GM12864 (cell line): ENCODE measurements at regions not wholly inside any gene's neighbourhood (a gene's known extent, or its start where the extent isn't known, plus 50 kb on each side); places are given as distances from the start of the nearest gene placed in this dataset.

Experiments
- DNase-seq: peaks from one replicate; pipeline ENCODE4 v3.0.0-alpha.2; 2011; ENCODE audit warnings: low read depth
- H3K4me3 ChIP-seq: 2 replicates; pipeline ENCODE4 v1.5.1; 2011; ENCODE audit warnings: mild to moderate bottlenecking, low read depth, low read length, control low read depth
- TF ChIP-seq, protein P1 (sequence below): IDR thresholded peaks from 2 replicates; pipeline ENCODE4 v1.5.1; 2011; ENCODE audit warnings: low read depth, mild to moderate bottlenecking, moderate library complexity, low read length, control low read depth, inconsistent platforms; ENCODE audit errors: missing control alignments

DNA sequence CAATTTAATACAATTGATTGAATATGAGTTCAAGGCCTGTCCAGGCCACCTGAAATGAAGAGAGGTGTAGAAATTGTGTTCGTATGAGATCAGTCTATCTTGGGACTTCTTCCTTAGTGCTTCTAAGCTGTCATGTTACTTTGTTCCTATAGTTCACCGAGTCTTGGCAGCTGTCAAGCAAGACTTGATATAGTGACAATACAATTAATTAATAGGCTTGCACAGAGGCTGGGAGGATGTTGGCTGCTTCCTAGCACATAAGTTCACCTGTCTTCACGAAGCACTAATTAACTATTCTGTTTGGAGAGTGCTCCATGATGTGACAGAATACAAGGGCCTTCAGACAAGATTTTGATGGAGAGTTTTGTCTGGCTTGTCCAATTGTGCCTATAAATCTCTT is 103.7 kb upstream of the CD96 start:
- DNase-seq: no peak
- TF ChIP-seq, protein P1, sequence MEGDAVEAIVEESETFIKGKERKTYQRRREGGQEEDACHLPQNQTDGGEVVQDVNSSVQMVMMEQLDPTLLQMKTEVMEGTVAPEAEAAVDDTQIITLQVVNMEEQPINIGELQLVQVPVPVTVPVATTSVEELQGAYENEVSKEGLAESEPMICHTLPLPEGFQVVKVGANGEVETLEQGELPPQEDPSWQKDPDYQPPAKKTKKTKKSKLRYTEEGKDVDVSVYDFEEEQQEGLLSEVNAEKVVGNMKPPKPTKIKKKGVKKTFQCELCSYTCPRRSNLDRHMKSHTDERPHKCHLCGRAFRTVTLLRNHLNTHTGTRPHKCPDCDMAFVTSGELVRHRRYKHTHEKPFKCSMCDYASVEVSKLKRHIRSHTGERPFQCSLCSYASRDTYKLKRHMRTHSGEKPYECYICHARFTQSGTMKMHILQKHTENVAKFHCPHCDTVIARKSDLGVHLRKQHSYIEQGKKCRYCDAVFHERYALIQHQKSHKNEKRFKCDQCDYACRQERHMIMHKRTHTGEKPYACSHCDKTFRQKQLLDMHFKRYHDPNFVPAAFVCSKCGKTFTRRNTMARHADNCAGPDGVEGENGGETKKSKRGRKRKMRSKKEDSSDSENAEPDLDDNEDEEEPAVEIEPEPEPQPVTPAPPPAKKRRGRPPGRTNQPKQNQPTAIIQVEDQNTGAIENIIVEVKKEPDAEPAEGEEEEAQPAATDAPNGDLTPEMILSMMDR: no peak
- no peak overlapping the region for H3K4me3 ChIP-seq

DNA sequence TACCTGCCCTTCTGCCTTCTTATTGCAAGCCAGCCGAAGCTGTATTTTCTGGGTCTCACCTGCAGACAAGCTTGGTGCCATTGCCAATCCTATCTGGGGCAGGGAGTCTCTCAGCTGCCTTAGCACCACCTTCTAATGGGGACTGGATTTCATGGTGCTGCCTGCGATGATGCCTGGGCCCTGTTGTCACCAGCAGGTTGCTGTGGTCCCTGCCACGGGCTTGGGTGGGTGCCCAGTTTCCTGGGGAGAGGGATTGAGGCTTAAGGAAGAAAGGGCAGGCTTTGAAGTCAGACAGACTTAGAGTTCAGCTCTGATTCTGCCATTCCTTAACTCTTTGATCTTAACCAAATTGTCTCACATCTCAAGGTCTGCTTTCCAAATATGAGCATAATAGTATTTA is 87.4 kb upstream of the CD96 start:
- no peak for DNase-seq
- TF ChIP-seq, protein P1: no peak
- H3K4me3 ChIP-seq: no peak overlapping the region

DNA sequence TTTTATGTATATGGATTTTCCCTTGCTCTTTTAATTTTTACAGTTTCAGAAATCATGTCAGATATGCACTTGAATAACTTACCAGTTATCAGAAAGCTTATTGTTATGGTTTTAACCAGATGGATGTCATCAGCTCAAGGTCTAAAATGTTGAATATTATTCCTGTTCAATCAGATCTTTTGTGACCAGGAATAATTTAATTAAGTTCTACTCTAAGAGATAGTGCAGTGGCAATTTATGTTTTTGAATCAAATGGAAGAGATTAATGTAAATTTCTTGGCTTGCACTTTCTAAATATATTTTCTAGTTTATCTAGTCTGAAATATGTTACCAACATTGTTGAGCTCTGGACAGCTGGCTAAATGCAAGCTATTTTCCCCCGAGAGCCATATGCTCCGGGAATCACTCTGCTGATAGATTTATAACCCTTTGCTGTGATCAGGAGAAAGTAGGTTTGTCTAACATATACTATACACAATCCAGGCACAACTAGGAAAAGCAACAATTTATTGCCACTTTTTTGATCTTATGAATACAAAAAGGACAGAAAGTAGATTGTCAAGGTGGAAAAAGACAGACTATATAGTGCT is 76.8 kb upstream of the CD96 start:
- DNase-seq: no peak
- no peak overlapping the region for H3K4me3 ChIP-seq
- TF ChIP-seq, protein P1: no peak

DNA sequence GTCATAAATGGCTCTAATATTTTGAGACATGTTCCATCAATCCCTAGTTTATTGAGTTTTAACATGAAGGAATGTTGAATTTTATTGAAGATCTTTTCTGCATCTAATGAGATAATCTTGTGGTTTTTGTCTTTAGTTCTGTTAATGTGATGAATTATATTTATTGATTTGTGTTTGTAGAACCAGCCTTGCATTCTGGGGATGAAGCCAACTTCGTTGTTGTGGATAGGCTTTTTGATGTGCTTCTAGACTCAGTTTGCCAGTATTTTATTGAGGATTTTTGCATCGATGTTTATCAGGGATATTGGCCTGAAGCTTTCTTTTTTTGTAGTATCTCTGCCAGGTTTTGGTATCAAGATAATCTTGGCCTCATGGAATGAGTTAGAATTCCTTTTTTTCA is 72.0 kb upstream of the CD96 start:
- TF ChIP-seq, protein P1: no peak
- no peak overlapping the region for H3K4me3 ChIP-seq
- DNase-seq: no peak

DNA sequence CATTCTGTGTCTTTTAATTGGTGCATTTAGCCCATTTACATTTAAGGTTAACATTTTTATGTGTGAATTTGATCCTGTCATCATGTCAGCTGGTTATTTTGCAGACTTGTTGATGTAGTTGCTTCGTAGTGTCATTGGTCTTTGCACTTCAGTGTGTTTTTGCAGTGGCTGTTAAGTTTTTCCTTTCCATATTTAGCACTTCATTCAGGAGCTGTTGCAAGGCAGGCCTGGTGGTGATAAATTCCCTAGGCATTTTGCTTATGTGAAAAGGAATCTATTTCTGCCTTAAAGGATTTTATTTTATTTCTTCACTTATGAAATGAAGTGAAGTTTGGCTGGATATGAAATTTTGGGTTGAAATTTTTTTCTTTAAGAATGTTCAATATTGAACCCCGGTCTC is 70.2 kb upstream of the CD96 start:
- no peak overlapping the region for H3K4me3 ChIP-seq
- TF ChIP-seq, protein P1: no peak
- DNase-seq: no peak

DNA sequence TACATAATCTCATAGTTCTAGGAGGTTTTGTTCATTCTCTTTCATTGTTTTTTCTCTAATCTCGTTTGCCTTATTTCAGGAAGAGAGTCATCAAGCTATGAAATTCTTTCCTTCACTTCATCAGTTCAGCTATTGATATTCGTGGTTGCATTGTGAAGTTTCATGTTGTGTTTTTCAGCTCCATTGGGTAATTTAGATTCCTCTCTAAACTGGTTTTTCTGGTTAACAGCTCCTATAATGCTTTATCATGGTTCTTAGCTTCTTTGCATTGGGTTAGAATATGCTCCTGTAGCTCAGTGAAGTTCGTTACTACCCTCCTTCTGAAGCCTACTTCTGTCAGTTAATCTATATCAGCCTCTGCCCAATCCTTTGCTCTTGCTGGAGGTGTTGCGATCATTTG is 69.4 kb upstream of the CD96 start:
- DNase-seq: no peak
- TF ChIP-seq, protein P1: no peak

DNA sequence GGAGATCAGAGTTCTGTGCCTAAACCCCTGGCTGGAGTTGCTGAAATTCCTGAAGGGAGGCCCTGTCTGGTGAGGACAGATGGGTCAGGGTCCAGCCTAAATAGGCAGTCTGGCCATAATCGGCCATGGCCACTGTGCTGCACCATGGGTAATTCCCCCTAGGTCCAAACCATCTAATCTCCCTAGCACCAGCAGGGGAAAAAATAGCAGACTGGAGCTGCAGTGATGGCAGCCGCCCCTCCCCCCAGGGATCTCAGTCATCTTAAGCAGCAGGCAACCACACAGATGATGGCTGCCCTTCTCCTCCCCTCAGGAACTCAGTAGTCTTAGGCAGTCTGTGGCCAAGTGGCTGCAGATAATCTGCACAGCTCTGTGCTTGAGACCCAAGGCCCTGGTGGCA is 68.4 kb upstream of the CD96 start:
- TF ChIP-seq, protein P1: no peak
- no peak overlapping the region for H3K4me3 ChIP-seq
- DNase-seq: no peak

More for the DNA sequence above, 69.4 kb upstream of the CD96 start:
- no peak overlapping the region for H3K4me3 ChIP-seq
